ENCODE measurements at regions not wholly inside any gene's neighbourhood (a gene's known extent, or its start where the extent isn't known, plus 50 kb on each side); places are given as distances from the start of the nearest gene placed in this dataset.

GRCh38 chrX:39456894-39457604, 640.7 kb downstream of the BCOR start:
- Histone ChIP-seq H3K27me3 (peaks cover 0 to 4% of the 10 kb centered on the region in 2 donors), H3K4me3 (no peak overlapping the region), H3K36me3 (no peaks in the 10 kb centered on the region), H3K9me3 (no peaks in the 10 kb centered on the region), H3K4me1 (no peaks in the 10 kb centered on the region), H3K27ac (no peak overlapping the region)
- TF ChIP-seq POLR2A (IDR thresholded peaks at IDR 0.05) (no peak), CTCF (IDR thresholded peaks at IDR 0.05) (no peak)
- intact Hi-C loops (cut with DNase I; ENCODE audit: low total_unique reads), result no loop called here
- no peak for DNase-seq

GRCh38 chrX:39458779-39459178, 639.0 kb downstream of the BCOR start:
- no peaks in the 10 kb centered on the region for H3K27me3 ChIP-seq
- no peak overlapping the region for H3K27ac ChIP-seq
- intact Hi-C loops (cut with DNase I; ENCODE audit: low total_unique reads), result no loop called here
- no peak overlapping the region for H3K4me3 ChIP-seq
- H3K36me3 ChIP-seq, result no peaks in the 10 kb centered on the region
- no peak for DNase-seq
- TF ChIP-seq CTCF (IDR thresholded peaks at IDR 0.05), result no peak
- no peak for TF ChIP-seq POLR2A (IDR thresholded peaks at IDR 0.05)
- no peaks in the 10 kb centered on the region for H3K4me1 ChIP-seq
- no peaks in the 10 kb centered on the region for H3K9me3 ChIP-seq

- TF ChIP-seq POLR2A (IDR thresholded peaks at IDR 0.05), result no peak
- TF ChIP-seq CTCF (IDR thresholded peaks at IDR 0.05), result no peak
- H3K9me3 ChIP-seq, result no peaks in the 10 kb centered on the region
- H3K27ac ChIP-seq, result no peak overlapping the region
Observed at GRCh38 chrX:39459204-39459603, 638.6 kb downstream of the BCOR start.

DNA sequence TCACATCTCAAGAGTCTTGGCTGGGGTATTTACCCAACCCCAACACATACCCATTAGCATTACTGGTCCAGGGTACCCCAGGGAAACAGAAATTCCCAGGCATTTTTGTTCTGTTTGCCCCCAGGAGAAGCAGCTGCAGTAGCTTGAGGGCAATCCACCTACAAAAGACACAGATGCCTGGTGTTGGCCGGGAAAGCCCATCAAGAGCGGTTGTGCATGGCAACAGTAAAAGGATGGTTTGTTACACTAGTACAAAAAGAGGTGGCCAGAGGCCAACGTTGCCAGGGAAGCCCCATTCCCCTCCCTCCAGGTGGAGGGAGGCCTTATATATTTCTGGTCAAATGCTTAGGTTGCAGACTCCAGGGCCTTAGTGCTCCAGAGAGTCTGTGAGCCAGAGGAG, 637.8 kb downstream of the BCOR start:
- DNase-seq, result no peak
- Histone ChIP-seq H3K9me3 (no peaks in the 10 kb centered on the region), H3K27ac (no peak overlapping the region), H3K4me1 (no peaks in the 10 kb centered on the region), H3K27me3 (no peaks in the 10 kb centered on the region), H3K36me3 (no peaks in the 10 kb centered on the region), H3K4me3 (no peak overlapping the region)
- intact Hi-C loops (cut with DNase I; ENCODE audit: low total_unique reads), result no loop called here
- TF ChIP-seq CTCF (IDR thresholded peaks at IDR 0.05), result no peak
- TF ChIP-seq POLR2A (IDR thresholded peaks at IDR 0.05), result no peak

More at GRCh38 chrX:39459204-39459603, 638.6 kb downstream of the BCOR start:
- Histone ChIP-seq H3K4me3 (no peak overlapping the region), H3K36me3 (no peaks in the 10 kb centered on the region), H3K27me3 (no peaks in the 10 kb centered on the region), H3K4me1 (no peaks in the 10 kb centered on the region)
- intact Hi-C loops (cut with DNase I; ENCODE audit: low total_unique reads), result no loop called here
- no peak for DNase-seq

DNA sequence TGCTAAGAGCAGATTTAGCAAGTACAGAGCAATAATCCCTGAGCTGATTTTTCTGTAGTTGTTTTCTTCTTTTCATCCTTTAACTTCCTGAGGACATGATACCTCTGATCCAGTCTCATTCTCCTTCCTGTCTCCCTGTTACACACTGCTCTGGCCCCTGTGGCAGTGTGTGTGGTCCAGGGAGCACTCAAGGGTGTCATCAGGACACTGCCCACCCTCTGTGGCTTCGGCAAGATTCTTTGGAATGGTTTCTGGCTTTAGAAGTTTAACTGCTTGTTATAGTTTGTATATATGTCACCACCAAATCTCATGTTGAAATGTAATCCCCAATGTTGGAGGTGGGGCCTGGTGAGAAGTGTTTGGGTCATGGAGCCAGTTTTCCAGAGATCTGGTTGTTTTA, 637.3 kb downstream of the BCOR start:
- Histone ChIP-seq H3K4me1 (no peaks in the 10 kb centered on the region), H3K4me3 (no peak overlapping the region), H3K36me3 (no peaks in the 10 kb centered on the region), H3K27me3 (no peaks in the 10 kb centered on the region), H3K27ac (no peak overlapping the region), H3K9me3 (no peaks in the 10 kb centered on the region)
- no peak for DNase-seq
- intact Hi-C loops (cut with DNase I; ENCODE audit: low total_unique reads), result no loop called here
- TF ChIP-seq POLR2A (IDR thresholded peaks at IDR 0.05) (no peak), CTCF (IDR thresholded peaks at IDR 0.05) (no peak)

All from uterus (tissue), 3 donors.